ENCODE measurements at regions not wholly inside any gene's neighbourhood (a gene's known extent, or its start where the extent isn't known, plus 50 kb on each side); places are given as distances from the start of the nearest gene placed in this dataset.

- TF ChIP-seq, protein P1, sequence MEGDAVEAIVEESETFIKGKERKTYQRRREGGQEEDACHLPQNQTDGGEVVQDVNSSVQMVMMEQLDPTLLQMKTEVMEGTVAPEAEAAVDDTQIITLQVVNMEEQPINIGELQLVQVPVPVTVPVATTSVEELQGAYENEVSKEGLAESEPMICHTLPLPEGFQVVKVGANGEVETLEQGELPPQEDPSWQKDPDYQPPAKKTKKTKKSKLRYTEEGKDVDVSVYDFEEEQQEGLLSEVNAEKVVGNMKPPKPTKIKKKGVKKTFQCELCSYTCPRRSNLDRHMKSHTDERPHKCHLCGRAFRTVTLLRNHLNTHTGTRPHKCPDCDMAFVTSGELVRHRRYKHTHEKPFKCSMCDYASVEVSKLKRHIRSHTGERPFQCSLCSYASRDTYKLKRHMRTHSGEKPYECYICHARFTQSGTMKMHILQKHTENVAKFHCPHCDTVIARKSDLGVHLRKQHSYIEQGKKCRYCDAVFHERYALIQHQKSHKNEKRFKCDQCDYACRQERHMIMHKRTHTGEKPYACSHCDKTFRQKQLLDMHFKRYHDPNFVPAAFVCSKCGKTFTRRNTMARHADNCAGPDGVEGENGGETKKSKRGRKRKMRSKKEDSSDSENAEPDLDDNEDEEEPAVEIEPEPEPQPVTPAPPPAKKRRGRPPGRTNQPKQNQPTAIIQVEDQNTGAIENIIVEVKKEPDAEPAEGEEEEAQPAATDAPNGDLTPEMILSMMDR (conservative IDR thresholded peaks at IDR 0.05; ENCODE audit: low read depth, low read length): no peak
- no peak overlapping the region for H3K4me3 ChIP-seq (ENCODE audit: low read depth, low read length)
- DNase-seq (ENCODE audit: low read depth): peak; percentile 13
These were observed 84.5 kb downstream of the CT47B1 start for GRCh38 chrX:120791013-120791643.

DNA sequence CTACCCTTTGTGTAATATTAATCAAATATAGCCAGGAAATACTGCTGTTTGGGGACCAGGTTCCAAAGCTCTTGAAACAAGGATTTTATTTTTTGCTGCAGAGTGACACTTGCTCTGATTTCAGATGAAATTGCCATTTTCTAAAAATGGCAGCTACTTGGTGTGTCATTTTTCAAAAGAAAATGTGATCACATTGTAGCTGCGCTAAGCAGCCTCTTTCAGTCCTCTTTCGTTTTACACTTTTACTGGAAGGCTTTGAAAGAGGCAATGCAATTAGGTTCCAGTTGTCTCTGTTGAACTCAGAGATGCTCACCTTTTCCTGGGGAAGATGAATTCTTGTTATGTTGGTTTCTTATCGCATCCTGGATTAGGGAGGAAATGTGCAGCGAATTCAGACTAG is 85.1 kb downstream of the CT47B1 start:
- DNase-seq (ENCODE audit: low read depth): no peak
- H3K4me3 ChIP-seq (ENCODE audit: low read depth, low read length): no peak overlapping the region
- TF ChIP-seq, protein P1 (conservative IDR thresholded peaks at IDR 0.05; ENCODE audit: low read depth, low read length): no peak

DNA sequence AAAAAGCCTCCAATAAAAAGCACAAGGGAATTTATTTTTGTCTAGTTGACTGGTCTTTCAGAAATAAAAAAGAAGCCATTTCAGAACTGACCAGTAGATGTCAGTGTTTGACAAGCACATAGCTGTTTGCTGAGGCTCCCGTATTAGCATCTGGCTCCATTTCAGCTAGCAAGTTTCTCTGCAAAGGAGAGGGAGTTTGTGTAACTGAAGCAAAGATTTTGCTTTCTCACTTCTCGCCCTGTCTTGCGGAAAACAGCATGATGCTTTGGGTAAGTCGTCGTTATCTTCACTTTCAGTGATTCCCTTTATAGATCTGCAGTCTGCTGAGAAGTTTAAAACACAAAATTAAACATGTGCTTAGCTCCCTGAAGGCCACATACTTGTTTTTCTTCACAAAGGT is 85.5 kb downstream of the CT47B1 start:
- peak; percentile 29 for DNase-seq (ENCODE audit: low read depth)
- TF ChIP-seq, protein P1 (conservative IDR thresholded peaks at IDR 0.05; ENCODE audit: low read depth, low read length): peak; percentile 68
- H3K4me3 ChIP-seq (ENCODE audit: low read depth, low read length): no peak overlapping the region

GRCh38 chrX:120781403-120781802 is 94.3 kb downstream of the CT47B1 start:
- TF ChIP-seq, protein P1 (conservative IDR thresholded peaks at IDR 0.05; ENCODE audit: low read depth, low read length): no peak
- DNase-seq (ENCODE audit: low read depth): no peak
- no peak overlapping the region for H3K4me3 ChIP-seq (ENCODE audit: low read depth, low read length)

GRCh38 chrX:120775959-120776358 is 99.7 kb downstream of the CT47B1 start:
- no peak for DNase-seq (ENCODE audit: low read depth)
- no peak overlapping the region for H3K4me3 ChIP-seq (ENCODE audit: low read depth, low read length)
- TF ChIP-seq, protein P1 (conservative IDR thresholded peaks at IDR 0.05; ENCODE audit: low read depth, low read length): no peak

DNA sequence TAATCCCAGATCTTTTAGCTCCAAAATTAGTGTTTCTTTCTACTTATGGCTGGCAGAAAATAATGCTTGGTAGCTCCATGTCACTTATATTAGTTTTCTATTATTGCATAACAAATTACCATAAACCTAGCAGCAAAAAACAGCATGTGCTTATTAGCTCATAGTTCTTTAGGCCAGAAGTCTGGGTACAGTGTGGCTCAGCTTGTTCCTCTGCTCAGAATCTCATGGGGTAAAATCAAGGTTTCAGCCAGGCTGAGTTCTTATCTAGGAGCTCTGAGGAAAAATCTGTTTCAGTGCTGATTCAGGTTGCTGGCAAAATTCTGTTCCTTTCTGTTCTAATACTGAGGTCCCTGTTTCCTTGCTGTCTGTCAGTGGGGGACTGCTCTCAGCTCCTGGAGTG is 101.1 kb downstream of the CT47B1 start:
- no peak for DNase-seq (ENCODE audit: low read depth)
- H3K4me3 ChIP-seq (ENCODE audit: low read depth, low read length): no peak overlapping the region
- TF ChIP-seq, protein P1 (conservative IDR thresholded peaks at IDR 0.05; ENCODE audit: low read depth, low read length): no peak

- TF ChIP-seq, protein P1 (conservative IDR thresholded peaks at IDR 0.05; ENCODE audit: low read depth, low read length): no peak
- no peak overlapping the region for H3K4me3 ChIP-seq (ENCODE audit: low read depth, low read length)
These were observed 101.9 kb downstream of the CT47B1 start for GRCh38 chrX:120773801-120774200.

More at GRCh38 chrX:120773801-120774200, 101.9 kb downstream of the CT47B1 start:
- DNase-seq (ENCODE audit: low read depth): no peak
